ENCODE measurements at regions not wholly inside any gene's neighbourhood (a gene's known extent, or its start where the extent isn't known, plus 50 kb on each side); places are given as distances from the start of the nearest gene placed in this dataset.

DNA sequence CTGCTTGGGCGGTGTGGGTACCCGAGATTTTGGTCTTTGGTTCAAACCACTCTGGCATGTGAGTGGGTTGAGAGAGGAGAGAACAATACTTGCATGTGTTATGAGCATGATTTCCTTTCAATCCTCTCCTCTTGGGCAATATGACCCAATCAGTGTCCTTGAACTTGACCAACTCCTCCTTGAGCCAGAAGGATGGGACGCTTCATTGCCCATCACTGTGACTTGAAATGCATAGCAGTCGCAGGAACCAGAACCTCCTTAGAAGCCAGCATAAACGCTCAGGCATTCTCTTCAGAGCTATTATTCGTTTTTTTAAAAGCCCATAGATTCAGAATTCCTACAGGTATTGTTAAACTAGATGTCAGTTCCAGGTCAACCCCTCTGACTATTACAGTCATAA is 367.4 kb downstream of the HAPSTR1 start:
- TF ChIP-seq, protein P1, sequence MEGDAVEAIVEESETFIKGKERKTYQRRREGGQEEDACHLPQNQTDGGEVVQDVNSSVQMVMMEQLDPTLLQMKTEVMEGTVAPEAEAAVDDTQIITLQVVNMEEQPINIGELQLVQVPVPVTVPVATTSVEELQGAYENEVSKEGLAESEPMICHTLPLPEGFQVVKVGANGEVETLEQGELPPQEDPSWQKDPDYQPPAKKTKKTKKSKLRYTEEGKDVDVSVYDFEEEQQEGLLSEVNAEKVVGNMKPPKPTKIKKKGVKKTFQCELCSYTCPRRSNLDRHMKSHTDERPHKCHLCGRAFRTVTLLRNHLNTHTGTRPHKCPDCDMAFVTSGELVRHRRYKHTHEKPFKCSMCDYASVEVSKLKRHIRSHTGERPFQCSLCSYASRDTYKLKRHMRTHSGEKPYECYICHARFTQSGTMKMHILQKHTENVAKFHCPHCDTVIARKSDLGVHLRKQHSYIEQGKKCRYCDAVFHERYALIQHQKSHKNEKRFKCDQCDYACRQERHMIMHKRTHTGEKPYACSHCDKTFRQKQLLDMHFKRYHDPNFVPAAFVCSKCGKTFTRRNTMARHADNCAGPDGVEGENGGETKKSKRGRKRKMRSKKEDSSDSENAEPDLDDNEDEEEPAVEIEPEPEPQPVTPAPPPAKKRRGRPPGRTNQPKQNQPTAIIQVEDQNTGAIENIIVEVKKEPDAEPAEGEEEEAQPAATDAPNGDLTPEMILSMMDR (IDR thresholded peaks at IDR 0.05; ENCODE audit: insufficient read depth, low read depth, low read length), result no peak
- TF ChIP-seq EZH2 (IDR thresholded peaks at IDR 0.05; ENCODE audit: insufficient read depth, low read length), result no peak
